Mesothelial cell of epicardium (in vitro differentiated cells): ENCODE measurements at regions not wholly inside any gene's neighbourhood (a gene's known extent, or its start where the extent isn't known, plus 50 kb on each side); places are given as distances from the start of the nearest gene placed in this dataset.

Experiments
- DNase-seq, 2 experiments: peaks; one replicate each; pipeline ENCODE4 v3.0.0; 2021; ENCODE audit warnings: low spot score in 2 of 2; ENCODE audit not compliant: unreplicated experiment in 2 of 2
- H3K27ac Mint-ChIP-seq: 2 replicates; pipeline ENCODE4 v1.8.0; 2021; ENCODE audit warnings: mixed read lengths
- H3K27me3 Mint-ChIP-seq: 2 replicates; pipeline ENCODE4 v1.8.0; 2021; ENCODE audit warnings: low read depth, mixed read lengths
- H3K36me3 Mint-ChIP-seq: 2 replicates; pipeline ENCODE4 v1.8.0; 2021; ENCODE audit warnings: mixed read lengths
- H3K4me1 Mint-ChIP-seq: 2 replicates; pipeline ENCODE4 v1.8.0; 2021; ENCODE audit warnings: mixed read lengths
- H3K4me3 Mint-ChIP-seq: 2 replicates; pipeline ENCODE4 v1.8.0; 2021; ENCODE audit warnings: mild to moderate bottlenecking, moderate library complexity, mixed read lengths
- H3K9me3 Mint-ChIP-seq: 2 replicates; pipeline ENCODE4 v1.8.0; 2021; ENCODE audit warnings: mixed read lengths
- CTCF ChIP-seq: fragments of 200-600 bp; sonication (generic); IDR thresholded peaks from one replicate; pipeline ENCODE4 v1.5.0; 2021; ENCODE audit warnings: antibody characterized with exemption; ENCODE audit not compliant: unreplicated experiment

- Mint-ChIP-seq H3K9me3 (no peaks in the 10 kb centered on the region), H3K27ac (peak overlapping the region; percentile 10), H3K4me3 (no peak overlapping the region), H3K4me1 (peaks cover 24% of the 10 kb centered on the region), H3K27me3 (no peaks in the 10 kb centered on the region), H3K36me3 (no peaks in the 10 kb centered on the region)
- no peak for DNase-seq
- TF ChIP-seq CTCF: no peak
Measured at GRCh38 chr2:20130821-20131645, 79.6 kb upstream of the LAPTM4A start.

GRCh38 chr2:20130160-20130560 lies 78.7 kb upstream of the LAPTM4A start:
- no peaks in the 10 kb centered on the region for H3K36me3 Mint-ChIP-seq

GRCh38 chr2:20129331-20130159 lies 78.1 kb upstream of the LAPTM4A start:
- Mint-ChIP-seq H3K4me1 (peaks cover 21% of the 10 kb centered on the region), H3K9me3 (no peaks in the 10 kb centered on the region), H3K27ac (no peak overlapping the region)

More at GRCh38 chr2:20130160-20130560, 78.7 kb upstream of the LAPTM4A start:
- Mint-ChIP-seq H3K4me3 (no peak overlapping the region), H3K27ac (no peak overlapping the region), H3K4me1 (peaks cover 21% of the 10 kb centered on the region), H3K9me3 (no peaks in the 10 kb centered on the region), H3K27me3 (no peaks in the 10 kb centered on the region)
- TF ChIP-seq CTCF: no peak
- no peak for DNase-seq

GRCh38 chr2:20128506-20129330 lies 77.3 kb upstream of the LAPTM4A start:
- no peak for DNase-seq
- no peak overlapping the region for H3K27ac Mint-ChIP-seq
- no peaks in the 10 kb centered on the region for H3K27me3 Mint-ChIP-seq
- TF ChIP-seq CTCF: no peak
- no peaks in the 10 kb centered on the region for H3K9me3 Mint-ChIP-seq
- H3K4me1 Mint-ChIP-seq: peaks cover 21% of the 10 kb centered on the region
- no peak overlapping the region for H3K4me3 Mint-ChIP-seq
- H3K36me3 Mint-ChIP-seq: no peaks in the 10 kb centered on the region

More at GRCh38 chr2:20129331-20130159, 78.1 kb upstream of the LAPTM4A start:
- no peak for TF ChIP-seq CTCF
- no peaks in the 10 kb centered on the region for H3K27me3 Mint-ChIP-seq
- DNase-seq: no peak
- H3K4me3 Mint-ChIP-seq: no peak overlapping the region
- no peaks in the 10 kb centered on the region for H3K36me3 Mint-ChIP-seq

- no peak for DNase-seq
- no peak for TF ChIP-seq CTCF
- H3K36me3 Mint-ChIP-seq: no peaks in the 10 kb centered on the region
- H3K27me3 Mint-ChIP-seq: no peaks in the 10 kb centered on the region
- H3K4me1 Mint-ChIP-seq: peaks cover 20% of the 10 kb centered on the region
- H3K27ac Mint-ChIP-seq: no peak overlapping the region
- no peak overlapping the region for H3K4me3 Mint-ChIP-seq
- no peaks in the 10 kb centered on the region for H3K9me3 Mint-ChIP-seq
Measured at GRCh38 chr2:20126469-20126868, 75.0 kb upstream of the LAPTM4A start.
